ENCODE measurements at regions not wholly inside any gene's neighbourhood (a gene's known extent, or its start where the extent isn't known, plus 50 kb on each side); places are given as distances from the start of the nearest gene placed in this dataset.

- peak overlapping the region; percentile 63 for H3K4me3 Mint-ChIP-seq (ENCODE audit: low read depth)
- no peaks in the 10 kb centered on the region for H3K36me3 Mint-ChIP-seq (ENCODE audit: insufficient read depth)
- TF ChIP-seq, protein P1, sequence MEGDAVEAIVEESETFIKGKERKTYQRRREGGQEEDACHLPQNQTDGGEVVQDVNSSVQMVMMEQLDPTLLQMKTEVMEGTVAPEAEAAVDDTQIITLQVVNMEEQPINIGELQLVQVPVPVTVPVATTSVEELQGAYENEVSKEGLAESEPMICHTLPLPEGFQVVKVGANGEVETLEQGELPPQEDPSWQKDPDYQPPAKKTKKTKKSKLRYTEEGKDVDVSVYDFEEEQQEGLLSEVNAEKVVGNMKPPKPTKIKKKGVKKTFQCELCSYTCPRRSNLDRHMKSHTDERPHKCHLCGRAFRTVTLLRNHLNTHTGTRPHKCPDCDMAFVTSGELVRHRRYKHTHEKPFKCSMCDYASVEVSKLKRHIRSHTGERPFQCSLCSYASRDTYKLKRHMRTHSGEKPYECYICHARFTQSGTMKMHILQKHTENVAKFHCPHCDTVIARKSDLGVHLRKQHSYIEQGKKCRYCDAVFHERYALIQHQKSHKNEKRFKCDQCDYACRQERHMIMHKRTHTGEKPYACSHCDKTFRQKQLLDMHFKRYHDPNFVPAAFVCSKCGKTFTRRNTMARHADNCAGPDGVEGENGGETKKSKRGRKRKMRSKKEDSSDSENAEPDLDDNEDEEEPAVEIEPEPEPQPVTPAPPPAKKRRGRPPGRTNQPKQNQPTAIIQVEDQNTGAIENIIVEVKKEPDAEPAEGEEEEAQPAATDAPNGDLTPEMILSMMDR (IDR thresholded peaks at IDR 0.05; ENCODE audit: unreplicated experiment): no peak
- H3K27me3 Mint-ChIP-seq: peaks cover 78% of the 10 kb centered on the region
- H3K4me1 Mint-ChIP-seq (ENCODE audit: low read depth): peaks cover 3% of the 10 kb centered on the region
- no peaks in the 10 kb centered on the region for H3K9me3 Mint-ChIP-seq (ENCODE audit: low read depth)
- DNase-seq (ENCODE audit: low spot score, unreplicated experiment): no peak
- no peak overlapping the region for H3K27ac Mint-ChIP-seq
Measured at GRCh38 chr12:107844312-107844921, 69.9 kb downstream of the ASCL4 start.

DNA sequence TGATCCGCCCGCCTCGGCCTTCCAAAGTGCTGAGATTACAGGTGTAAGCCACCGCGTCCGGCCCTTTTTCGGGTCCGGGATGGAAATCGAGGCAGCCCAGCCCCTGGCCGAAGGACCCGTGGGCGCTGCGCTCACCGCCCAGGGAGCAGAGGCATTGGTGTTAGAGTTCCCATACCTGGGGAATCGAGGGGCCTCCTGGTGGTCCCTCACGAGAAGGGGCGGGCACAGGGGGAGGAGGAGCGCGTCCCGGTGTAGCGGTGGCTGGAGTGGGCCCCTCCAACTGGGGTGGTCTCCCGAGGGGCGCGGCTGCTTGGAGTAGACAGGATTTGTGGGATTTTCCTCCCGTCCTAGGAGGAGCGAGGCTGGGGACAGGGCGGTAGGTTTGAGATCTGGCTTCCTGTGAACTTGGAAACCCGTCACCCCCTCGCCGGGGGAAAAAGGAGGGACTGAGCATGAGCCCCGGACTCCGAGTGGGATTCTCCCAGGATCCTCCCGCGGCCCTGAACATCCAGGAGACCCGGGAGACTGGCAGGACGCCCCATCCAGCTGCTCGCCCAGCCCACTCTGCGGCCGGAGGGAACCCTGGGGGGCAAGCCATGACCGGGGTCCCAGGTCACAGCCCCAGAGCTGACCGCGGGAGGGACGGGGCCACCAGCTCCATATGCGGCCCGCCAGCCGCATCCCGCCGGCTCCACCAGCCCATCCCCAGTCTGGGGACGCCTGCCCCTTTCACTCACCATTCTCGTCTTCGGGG lies 70.9 kb downstream of the ASCL4 start:
- no peak for DNase-seq (ENCODE audit: low spot score, unreplicated experiment)
- H3K9me3 Mint-ChIP-seq (ENCODE audit: low read depth): no peaks in the 10 kb centered on the region
- H3K4me1 Mint-ChIP-seq (ENCODE audit: low read depth): peaks cover 3% of the 10 kb centered on the region
- H3K4me3 Mint-ChIP-seq (ENCODE audit: low read depth): no peak overlapping the region
- peaks cover 75% of the 10 kb centered on the region for H3K27me3 Mint-ChIP-seq
- TF ChIP-seq, protein P1 (IDR thresholded peaks at IDR 0.05; ENCODE audit: unreplicated experiment): no peak
- no peaks in the 10 kb centered on the region for H3K36me3 Mint-ChIP-seq (ENCODE audit: insufficient read depth)
- no peak overlapping the region for H3K27ac Mint-ChIP-seq

DNA sequence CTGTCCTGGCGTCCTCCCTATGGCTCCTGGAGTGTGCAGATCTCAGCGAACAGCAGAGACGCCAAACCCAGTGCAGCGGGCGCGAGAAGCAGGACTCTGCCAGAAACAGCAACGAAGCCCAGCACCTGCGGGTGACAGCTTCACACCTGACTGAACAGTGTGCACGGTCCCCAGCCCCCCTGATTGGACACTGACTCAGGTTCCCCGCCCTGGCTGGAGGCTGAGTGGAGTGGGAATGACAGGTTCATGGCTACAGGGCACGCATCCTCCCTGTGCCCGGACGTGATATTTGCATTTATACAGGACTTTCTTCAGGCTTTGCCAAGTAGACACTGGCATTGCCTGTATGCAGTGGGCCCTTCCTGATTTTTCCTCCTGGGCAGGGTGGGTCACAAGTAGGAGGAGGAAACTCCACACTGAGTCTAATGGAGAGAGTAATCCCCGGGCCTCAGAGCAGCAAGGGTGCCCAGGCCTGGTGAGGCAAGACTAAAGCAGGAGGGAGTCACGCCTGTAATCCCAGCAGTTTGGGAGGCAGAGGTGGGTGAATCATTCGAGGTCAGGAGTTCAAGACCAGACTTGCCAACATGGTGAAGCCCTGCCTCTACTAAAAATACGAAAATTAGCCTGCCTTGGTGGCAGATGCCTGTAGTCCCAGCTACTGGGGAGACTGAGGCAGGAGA lies 71.6 kb downstream of the ASCL4 start:
- H3K9me3 Mint-ChIP-seq (ENCODE audit: low read depth): no peaks in the 10 kb centered on the region
- no peak for DNase-seq (ENCODE audit: low spot score, unreplicated experiment)
- peaks cover 3% of the 10 kb centered on the region for H3K4me1 Mint-ChIP-seq (ENCODE audit: low read depth)
- no peak overlapping the region for H3K4me3 Mint-ChIP-seq (ENCODE audit: low read depth)
- H3K27ac Mint-ChIP-seq: no peak overlapping the region
- H3K27me3 Mint-ChIP-seq: peaks cover 75% of the 10 kb centered on the region
- TF ChIP-seq, protein P1 (IDR thresholded peaks at IDR 0.05; ENCODE audit: unreplicated experiment): no peak
- no peaks in the 10 kb centered on the region for H3K36me3 Mint-ChIP-seq (ENCODE audit: insufficient read depth)

DNA sequence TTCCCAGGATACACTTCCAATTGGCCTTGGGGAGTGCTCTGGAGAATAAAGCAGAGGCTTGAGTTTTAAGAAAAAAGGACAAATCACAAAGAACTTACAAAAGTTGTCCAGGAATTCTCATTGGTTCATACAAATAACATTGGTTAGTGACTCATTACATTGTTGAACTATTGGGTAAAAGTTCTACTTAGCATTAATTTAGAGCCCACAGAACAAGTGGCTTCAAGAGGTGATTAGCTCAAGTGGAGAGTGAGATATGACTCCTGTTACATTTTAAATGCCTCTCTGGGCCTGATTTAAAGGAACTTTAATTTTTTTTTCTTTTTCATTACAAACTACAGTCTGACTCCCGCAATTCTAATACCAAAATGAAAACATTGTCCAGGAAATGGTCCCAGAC lies 72.9 kb downstream of the ASCL4 start:
- no peaks in the 10 kb centered on the region for H3K36me3 Mint-ChIP-seq (ENCODE audit: insufficient read depth)
- TF ChIP-seq, protein P1 (IDR thresholded peaks at IDR 0.05; ENCODE audit: unreplicated experiment): no peak

GRCh38 chr12:107847830-107848229 lies 73.3 kb downstream of the ASCL4 start:
- H3K27ac Mint-ChIP-seq: no peak overlapping the region
- peaks cover 3% of the 10 kb centered on the region for H3K4me1 Mint-ChIP-seq (ENCODE audit: low read depth)
- TF ChIP-seq, protein P1 (IDR thresholded peaks at IDR 0.05; ENCODE audit: unreplicated experiment): no peak
- no peaks in the 10 kb centered on the region for H3K36me3 Mint-ChIP-seq (ENCODE audit: insufficient read depth)
- no peaks in the 10 kb centered on the region for H3K9me3 Mint-ChIP-seq (ENCODE audit: low read depth)
- H3K4me3 Mint-ChIP-seq (ENCODE audit: low read depth): no peak overlapping the region
- no peak for DNase-seq (ENCODE audit: low spot score, unreplicated experiment)
- peaks cover 65% of the 10 kb centered on the region for H3K27me3 Mint-ChIP-seq

More for the DNA sequence above, 72.9 kb downstream of the ASCL4 start:
- Mint-ChIP-seq H3K4me3 (ENCODE audit: low read depth) (no peak overlapping the region), H3K27me3 (peaks cover 69% of the 10 kb centered on the region), H3K27ac (no peak overlapping the region), H3K9me3 (ENCODE audit: low read depth) (no peaks in the 10 kb centered on the region), H3K4me1 (ENCODE audit: low read depth) (peaks cover 3% of the 10 kb centered on the region)
- no peak for DNase-seq (ENCODE audit: low spot score, unreplicated experiment)
